ENCODE measurements at regions not wholly inside any gene's neighbourhood (a gene's known extent, or its start where the extent isn't known, plus 50 kb on each side); places are given as distances from the start of the nearest gene placed in this dataset.

DNA sequence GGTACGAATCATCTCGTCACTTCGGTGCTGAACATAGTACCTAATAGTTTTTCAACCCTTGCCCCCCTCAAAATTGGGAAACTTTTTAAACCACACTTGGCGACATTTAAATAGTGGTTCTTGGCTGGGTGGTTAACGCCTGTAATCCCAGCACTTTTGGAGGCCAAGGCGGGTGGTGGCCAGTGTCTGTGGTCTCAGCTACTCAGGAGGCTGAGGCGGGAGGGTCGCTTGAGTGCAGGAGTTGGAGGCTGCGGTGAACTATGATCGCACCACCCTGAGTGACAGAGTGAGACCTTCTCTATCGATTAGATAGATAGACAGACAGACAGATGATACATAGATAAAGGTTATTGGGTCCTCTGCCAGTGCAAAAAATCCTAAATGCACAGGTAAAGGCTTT, 55.5 kb upstream of the RASAL2 start:
- TF ChIP-seq POLR2AphosphoS5 (IDR thresholded peaks at IDR 0.05) (no peak), POLR2A (IDR thresholded peaks at IDR 0.05) (no peak)
- TF ChIP-seq, protein P1, sequence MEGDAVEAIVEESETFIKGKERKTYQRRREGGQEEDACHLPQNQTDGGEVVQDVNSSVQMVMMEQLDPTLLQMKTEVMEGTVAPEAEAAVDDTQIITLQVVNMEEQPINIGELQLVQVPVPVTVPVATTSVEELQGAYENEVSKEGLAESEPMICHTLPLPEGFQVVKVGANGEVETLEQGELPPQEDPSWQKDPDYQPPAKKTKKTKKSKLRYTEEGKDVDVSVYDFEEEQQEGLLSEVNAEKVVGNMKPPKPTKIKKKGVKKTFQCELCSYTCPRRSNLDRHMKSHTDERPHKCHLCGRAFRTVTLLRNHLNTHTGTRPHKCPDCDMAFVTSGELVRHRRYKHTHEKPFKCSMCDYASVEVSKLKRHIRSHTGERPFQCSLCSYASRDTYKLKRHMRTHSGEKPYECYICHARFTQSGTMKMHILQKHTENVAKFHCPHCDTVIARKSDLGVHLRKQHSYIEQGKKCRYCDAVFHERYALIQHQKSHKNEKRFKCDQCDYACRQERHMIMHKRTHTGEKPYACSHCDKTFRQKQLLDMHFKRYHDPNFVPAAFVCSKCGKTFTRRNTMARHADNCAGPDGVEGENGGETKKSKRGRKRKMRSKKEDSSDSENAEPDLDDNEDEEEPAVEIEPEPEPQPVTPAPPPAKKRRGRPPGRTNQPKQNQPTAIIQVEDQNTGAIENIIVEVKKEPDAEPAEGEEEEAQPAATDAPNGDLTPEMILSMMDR (IDR thresholded peaks at IDR 0.05), result no peak
